ENCODE measurements at regions not wholly inside any gene's neighbourhood (a gene's known extent, or its start where the extent isn't known, plus 50 kb on each side); places are given as distances from the start of the nearest gene placed in this dataset.

- Mint-ChIP-seq H3K9me3 (peaks cover 4% of the 10 kb centered on the region), H3K27ac (no peak overlapping the region), H3K4me3 (no peak overlapping the region), H3K27me3 (peaks cover 21% of the 10 kb centered on the region), H3K4me1 (ENCODE audit: low read depth) (no peaks in the 10 kb centered on the region), H3K36me3 (no peaks in the 10 kb centered on the region)
- CTCF ChIA-PET = no interaction called here
- intact Hi-C loops (cut with micrococcal nuclease) = no loop called here
- no peak for DNase-seq
- POLR2A ChIA-PET = no interaction called here
Measured at GRCh38 chr9:126125577-126125976, 201.1 kb upstream of the MVB12B start.

GRCh38 chr9:126125992-126126409 lies 200.6 kb upstream of the MVB12B start:
- no peak overlapping the region for H3K4me3 Mint-ChIP-seq
- H3K27ac Mint-ChIP-seq = no peak overlapping the region
- peaks cover 4% of the 10 kb centered on the region for H3K9me3 Mint-ChIP-seq
- no peak for DNase-seq
- ChIA-PET CTCF (no interaction called here), POLR2A (no interaction called here)
- H3K4me1 Mint-ChIP-seq (ENCODE audit: low read depth) = no peaks in the 10 kb centered on the region
- intact Hi-C loops (cut with micrococcal nuclease) = no loop called here
- H3K36me3 Mint-ChIP-seq = no peaks in the 10 kb centered on the region
- peaks cover 25% of the 10 kb centered on the region for H3K27me3 Mint-ChIP-seq

GRCh38 chr9:126126807-126127206 lies 199.8 kb upstream of the MVB12B start:
- Mint-ChIP-seq H3K36me3 (no peaks in the 10 kb centered on the region), H3K27me3 (peaks cover 27% of the 10 kb centered on the region), H3K4me1 (ENCODE audit: low read depth) (no peaks in the 10 kb centered on the region), H3K27ac (no peak overlapping the region), H3K4me3 (no peak overlapping the region), H3K9me3 (peaks cover 4% of the 10 kb centered on the region)
- POLR2A ChIA-PET = interaction anchor here (0.7 kb wide), 1 partner anchor 51 kb away, joined by 3 read pairs; no protein-coding TSS in a partner anchor
- no peak for DNase-seq
- CTCF ChIA-PET = no interaction called here
- intact Hi-C loops (cut with micrococcal nuclease) = no loop called here

- POLR2A ChIA-PET = no interaction called here
- no peak overlapping the region for H3K27ac Mint-ChIP-seq
- CTCF ChIA-PET = no interaction called here
- DNase-seq = no peak
- intact Hi-C loops (cut with micrococcal nuclease) = no loop called here
- no peaks in the 10 kb centered on the region for H3K4me1 Mint-ChIP-seq (ENCODE audit: low read depth)
- H3K36me3 Mint-ChIP-seq = no peaks in the 10 kb centered on the region
- H3K27me3 Mint-ChIP-seq = peaks cover 24% of the 10 kb centered on the region
- peaks cover 2% of the 10 kb centered on the region for H3K9me3 Mint-ChIP-seq
- H3K4me3 Mint-ChIP-seq = no peak overlapping the region
Measured at GRCh38 chr9:126127591-126127990, 199.0 kb upstream of the MVB12B start.

- Mint-ChIP-seq H3K27me3 (peaks cover 21% of the 10 kb centered on the region), H3K27ac (no peak overlapping the region), H3K9me3 (peaks cover 7% of the 10 kb centered on the region), H3K4me1 (ENCODE audit: low read depth) (no peaks in the 10 kb centered on the region), H3K36me3 (no peaks in the 10 kb centered on the region), H3K4me3 (no peak overlapping the region)
- DNase-seq = no peak
- POLR2A ChIA-PET = no interaction called here
- CTCF ChIA-PET = no interaction called here
- intact Hi-C loops (cut with micrococcal nuclease) = no loop called here
Measured at GRCh38 chr9:126128494-126129142, 198.0 kb upstream of the MVB12B start.

GRCh38 chr9:126131066-126132010 lies 195.3 kb upstream of the MVB12B start:
- ChIA-PET POLR2A (no interaction called here), CTCF (interaction anchor here (0.6 kb wide), 1 partner anchor 14 kb away, joined by 3 read pairs; no protein-coding TSS in a partner anchor)
- Mint-ChIP-seq H3K27me3 (peaks cover 16% of the 10 kb centered on the region), H3K4me1 (ENCODE audit: low read depth) (no peaks in the 10 kb centered on the region), H3K4me3 (no peak overlapping the region), H3K9me3 (peaks cover 7% of the 10 kb centered on the region), H3K36me3 (no peaks in the 10 kb centered on the region), H3K27ac (no peak overlapping the region)
- intact Hi-C loops (cut with micrococcal nuclease) = no loop called here
- no peak for DNase-seq

GRCh38 chr9:126132746-126133145 lies 193.9 kb upstream of the MVB12B start:
- ChIA-PET CTCF (no interaction called here), POLR2A (no interaction called here)
- no peaks in the 10 kb centered on the region for H3K4me1 Mint-ChIP-seq (ENCODE audit: low read depth)
- intact Hi-C loops (cut with micrococcal nuclease) = no loop called here
- DNase-seq = no peak
- no peak overlapping the region for H3K27ac Mint-ChIP-seq
- no peak overlapping the region for H3K4me3 Mint-ChIP-seq
- H3K9me3 Mint-ChIP-seq = peaks cover 11% of the 10 kb centered on the region
- H3K36me3 Mint-ChIP-seq = peaks cover under 1% of the 10 kb centered on the region
- peaks cover 14% of the 10 kb centered on the region for H3K27me3 Mint-ChIP-seq

- H3K9me3 Mint-ChIP-seq = peaks cover 6% of the 10 kb centered on the region
- DNase-seq = no peak
- H3K4me1 Mint-ChIP-seq (ENCODE audit: low read depth) = peaks cover 2% of the 10 kb centered on the region
- H3K36me3 Mint-ChIP-seq = no peaks in the 10 kb centered on the region
- no peak overlapping the region for H3K4me3 Mint-ChIP-seq
- ChIA-PET POLR2A (no interaction called here), CTCF (no interaction called here)
- intact Hi-C loops (cut with micrococcal nuclease) = loop anchor here (10.0 kb wide), 1 partner anchor 351 kb away; no protein-coding TSS in a partner anchor
- peaks cover 25% of the 10 kb centered on the region for H3K27me3 Mint-ChIP-seq
- no peak overlapping the region for H3K27ac Mint-ChIP-seq
Measured at GRCh38 chr9:126144196-126144595, 182.4 kb upstream of the MVB12B start.

- H3K4me3 Mint-ChIP-seq = no peak overlapping the region
- no peak for DNase-seq
- H3K27ac Mint-ChIP-seq = no peak overlapping the region
- peaks cover 25% of the 10 kb centered on the region for H3K27me3 Mint-ChIP-seq
- no peaks in the 10 kb centered on the region for H3K36me3 Mint-ChIP-seq
- peaks cover 4% of the 10 kb centered on the region for H3K9me3 Mint-ChIP-seq
- H3K4me1 Mint-ChIP-seq (ENCODE audit: low read depth) = peaks cover 2% of the 10 kb centered on the region
- ChIA-PET POLR2A (no interaction called here), CTCF (interaction anchor here (0.9 kb wide), 1 partner anchor 14 kb away, joined by 3 read pairs; no protein-coding TSS in a partner anchor)
- intact Hi-C loops (cut with micrococcal nuclease) = loop anchor here (5.0 to 10.0 kb wide), 2 partner anchors 350 to 588 kb away; no protein-coding TSS in a partner anchor
Measured at GRCh38 chr9:126144603-126145456, 181.8 kb upstream of the MVB12B start.

- Mint-ChIP-seq H3K27ac (no peak overlapping the region), H3K27me3 (peaks cover 25% of the 10 kb centered on the region), H3K4me3 (no peak overlapping the region), H3K4me1 (ENCODE audit: low read depth) (peaks cover 2% of the 10 kb centered on the region), H3K36me3 (no peaks in the 10 kb centered on the region), H3K9me3 (peaks cover 4% of the 10 kb centered on the region)
- no peak for DNase-seq
- intact Hi-C loops (cut with micrococcal nuclease) = loop anchor here (5.0 to 10.0 kb wide), 2 partner anchors 349 to 589 kb away; no protein-coding TSS in a partner anchor
- ChIA-PET CTCF (interaction anchor here (0.8 to 0.9 kb wide), 2 partner anchors 15 to 253 kb away, joined by 3 read pairs; no protein-coding TSS in a partner anchor), POLR2A (no interaction called here)
Measured at GRCh38 chr9:126145887-126146253, 180.8 kb upstream of the MVB12B start.

GRCh38 chr9:126146254-126147145 lies 180.1 kb upstream of the MVB12B start:
- peak; percentile 30 for DNase-seq
- intact Hi-C loops (cut with micrococcal nuclease) = loop anchor here (5.0 to 10.0 kb wide), 2 partner anchors 348 to 589 kb away; no protein-coding TSS in a partner anchor
- Mint-ChIP-seq H3K4me3 (no peak overlapping the region), H3K4me1 (ENCODE audit: low read depth) (peaks cover 2% of the 10 kb centered on the region), H3K27me3 (peaks cover 25% of the 10 kb centered on the region), H3K27ac (no peak overlapping the region), H3K9me3 (no peaks in the 10 kb centered on the region), H3K36me3 (no peaks in the 10 kb centered on the region)
- CTCF ChIA-PET = interaction anchor here (0.8 kb wide), 1 partner anchor 252 kb away, joined by 3 read pairs; no protein-coding TSS in a partner anchor
- POLR2A ChIA-PET = interaction anchor here (0.6 kb wide), 1 partner anchor 434 kb away, joined by 3 read pairs; no protein-coding TSS in a partner anchor

Measured in activated CD4-positive, alpha-beta memory T cell treated with anti-CD3 and anti-CD28 coated beads for 36 hours (primary cell).